Mesenchymal stem cell (in vitro differentiated cells and primary cell): ENCODE measurements at regions not wholly inside any gene's neighbourhood (a gene's known extent, or its start where the extent isn't known, plus 50 kb on each side); places are given as distances from the start of the nearest gene placed in this dataset.
A peak's percentile ranks its signal among the peaks of the same experiment; 100 is the strongest.

Experiments
- DNase-seq: peaks from one replicate; pipeline ENCODE4 v3.0.0-alpha.2; 2013
- H2AFZ ChIP-seq: one replicate; pipeline ENCODE4 v1.6.1; 2013; ENCODE audit warnings: low read depth, mild to moderate bottlenecking, control low read depth, inconsistent platforms, low read length, moderate library complexity
- H2AK5ac ChIP-seq: 2 replicates; pipeline ENCODE4 v1.6.1; 2013; ENCODE audit warnings: low read length, moderate library complexity, mild to moderate bottlenecking, inconsistent platforms; ENCODE audit not compliant: severe bottlenecking
- H2BK120ac ChIP-seq: one replicate; pipeline ENCODE4 v1.6.1; 2013; ENCODE audit warnings: low read depth, mild to moderate bottlenecking, inconsistent platforms, low read length, moderate library complexity
- H2BK12ac ChIP-seq, 2 experiments: one replicate each; pipeline ENCODE4 v1.6.1; 2013; ENCODE audit warnings: inconsistent platforms in 2 of 2, low read length in 2 of 2, mild to moderate bottlenecking in 2 of 2, moderate library complexity in 2 of 2, control low read depth in 1 of 2
- H2BK15ac ChIP-seq: one replicate; pipeline ENCODE4 v1.6.1; 2013; ENCODE audit warnings: mild to moderate bottlenecking, low read depth, inconsistent platforms; ENCODE audit not compliant: poor library complexity, severe bottlenecking
- H2BK5ac ChIP-seq: 2 replicates; pipeline ENCODE4 v1.6.1; 2013; ENCODE audit warnings: low read depth, mild to moderate bottlenecking, low read length, control low read depth, inconsistent platforms; ENCODE audit not compliant: poor library complexity, severe bottlenecking
- H3K14ac ChIP-seq, 2 experiments: one replicate each; pipeline ENCODE4 v1.6.1; 2013; ENCODE audit warnings: inconsistent platforms in 2 of 2, low read length in 2 of 2, control low read depth in 1 of 2, mild to moderate bottlenecking in 1 of 2, moderate library complexity in 1 of 2
- H3K18ac ChIP-seq, 2 experiments: one replicate each; pipeline ENCODE4 v1.6.1; 2013; ENCODE audit warnings: inconsistent platforms in 2 of 2, low read length in 2 of 2, control low read depth in 1 of 2, low read depth in 1 of 2, mild to moderate bottlenecking in 1 of 2
- H3K23ac ChIP-seq, 2 experiments: one replicate each; pipeline ENCODE4 v1.6.1; 2013; ENCODE audit warnings: inconsistent platforms in 2 of 2, low read length in 2 of 2, mild to moderate bottlenecking in 2 of 2, moderate library complexity in 2 of 2, control low read depth in 1 of 2
- H3K27ac ChIP-seq: 2 replicates; pipeline ENCODE4 v1.5.1; 2013; ENCODE audit warnings: mild to moderate bottlenecking, moderate library complexity, low read length, control low read depth, inconsistent platforms; ENCODE audit not compliant: poor library complexity, severe bottlenecking
- H3K27me3 ChIP-seq, 2 experiments: 2 replicates each; pipeline versions ENCODE4 v1.6.1 to v1.7.0; 2013; ENCODE audit warnings: low read length in 2 of 2, mild to moderate bottlenecking in 2 of 2, moderate library complexity in 2 of 2, control low read depth in 1 of 2, inconsistent platforms in 1 of 2; ENCODE audit not compliant: control insufficient read depth in 1 of 2, insufficient read depth in 1 of 2
- H3K36me3 ChIP-seq, 2 experiments: 2 replicates each; pipeline versions ENCODE4 v1.6.1 to v1.7.0; 2013; ENCODE audit warnings: low read length in 2 of 2, control low read depth in 1 of 2, inconsistent platforms in 1 of 2, low read depth in 1 of 2, mild to moderate bottlenecking in 1 of 2; ENCODE audit not compliant: insufficient read depth in 2 of 2, control insufficient read depth in 1 of 2
- H3K4ac ChIP-seq, 2 experiments: one replicate each; pipeline ENCODE4 v1.6.1; 2013; ENCODE audit warnings: inconsistent platforms in 2 of 2, low read length in 2 of 2, mild to moderate bottlenecking in 2 of 2, moderate library complexity in 2 of 2, control low read depth in 1 of 2, low read depth in 1 of 2
- H3K4me1 ChIP-seq: 2 replicates; pipeline ENCODE4 v1.6.1; 2013; ENCODE audit warnings: low read depth, low read length, control low read depth; ENCODE audit not compliant: control insufficient read depth, insufficient read depth
- H3K4me2 ChIP-seq: 2 replicates; pipeline ENCODE4 v1.6.1; 2013; ENCODE audit warnings: low read length, mild to moderate bottlenecking, inconsistent platforms; ENCODE audit not compliant: poor library complexity, severe bottlenecking
- H3K4me3 ChIP-seq, 2 experiments: 2 replicates each; pipeline versions ENCODE4 v1.5.1 to v1.7.0; 2013; ENCODE audit warnings: low read length in 2 of 2, mild to moderate bottlenecking in 2 of 2, control low read depth in 1 of 2, low read depth in 1 of 2; ENCODE audit not compliant: insufficient read depth in 1 of 2
- H3K79me1 ChIP-seq: replicated peaks from 2 replicates; pipeline ENCODE4 v1.6.1; 2013; ENCODE audit warnings: mild to moderate bottlenecking, control low read depth, low read length, inconsistent platforms; ENCODE audit not compliant: poor library complexity, severe bottlenecking
- H3K9ac ChIP-seq: 2 replicates; pipeline ENCODE4 v1.7.0; 2013; ENCODE audit warnings: mild to moderate bottlenecking, low read length, moderate library complexity
- H3K9me3 ChIP-seq: 2 replicates; pipeline ENCODE4 v1.7.0; 2013; ENCODE audit warnings: mild to moderate bottlenecking, low read length; ENCODE audit not compliant: control insufficient read depth
- H4K8ac ChIP-seq: one replicate; pipeline ENCODE4 v1.6.1; 2013; ENCODE audit warnings: inconsistent platforms, mild to moderate bottlenecking, low read length, moderate library complexity
- H4K91ac ChIP-seq: one replicate; pipeline ENCODE4 v1.6.1; 2013; ENCODE audit warnings: mild to moderate bottlenecking, low read length, inconsistent platforms
- WGBS: methylation state at CpG from one replicate; pipeline ENCODE4 v1.1.7; 2013; ENCODE audit warnings: mixed read lengths; 5-methylcytosine and 5-hydroxymethylcytosine counted together

DNA sequence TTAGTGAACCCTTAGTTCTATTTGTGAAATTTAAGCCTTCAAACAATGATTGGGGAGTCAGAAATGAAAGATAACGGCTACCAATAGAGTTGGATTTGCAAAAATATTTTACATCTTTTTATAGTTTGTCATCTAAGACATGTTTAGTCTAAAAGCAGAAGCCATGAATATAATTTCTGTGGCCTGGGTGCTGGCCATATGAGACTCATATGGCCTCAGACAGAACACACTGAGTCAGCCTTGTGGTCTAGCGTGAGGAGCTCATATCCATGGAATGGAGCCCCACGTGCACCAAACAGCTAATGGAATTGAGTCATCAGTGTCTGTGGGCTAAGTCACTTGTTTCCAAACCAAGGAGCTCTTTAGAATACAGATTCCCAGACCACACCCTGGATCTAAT is 240.7 kb upstream of the NREP start:
- Histone ChIP-seq H2AFZ (no peak overlapping the region), H3K27ac (no peak overlapping the region), H3K9ac (peak overlapping the region; percentile 30), H4K91ac (no peak overlapping the region), H2BK15ac (no peak overlapping the region), H2BK12ac (no peak overlapping the region), H3K36me3 (no peaks in the 10 kb centered on the region), H3K4ac (no peak overlapping the region), H3K9me3 (no peaks in the 10 kb centered on the region), H3K23ac (no peak overlapping the region), H3K4me2 (no peak overlapping the region), H3K79me1 (no peaks in the 10 kb centered on the region), H3K18ac (no peak overlapping the region), H3K14ac (no peak overlapping the region), H3K27me3 (no peaks in the 10 kb centered on the region), H2BK120ac (no peak overlapping the region), H2BK5ac (no peak overlapping the region), H3K4me1 (no peaks in the 10 kb centered on the region), H3K4me3 (no peak overlapping the region), H4K8ac (no peak overlapping the region), H2AK5ac (no peak overlapping the region)
- peak; percentile 99 for DNase-seq
- 0% methylated on average over 2 of the region's 3 CpGs for WGBS

DNA sequence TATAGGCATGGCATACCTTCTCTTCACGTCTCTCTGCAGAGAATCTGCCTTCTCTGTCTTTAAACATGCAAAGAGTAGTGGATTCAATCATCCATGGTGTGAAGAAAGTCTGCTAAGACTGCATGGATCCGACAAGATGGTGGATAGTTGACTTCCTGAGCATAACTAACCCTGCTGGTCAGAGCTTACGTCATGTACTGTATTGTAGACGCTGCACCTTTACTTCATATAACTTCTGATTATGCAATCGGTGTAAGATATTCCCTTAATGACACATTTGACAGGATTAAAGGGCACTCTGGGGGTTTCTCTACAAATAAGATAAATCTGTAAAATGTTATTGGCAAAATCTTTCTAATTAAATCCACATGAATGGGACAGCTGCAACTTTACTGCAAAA is 240.3 kb upstream of the NREP start:
- peak overlapping the region in 1 of 2 experiments; percentile 17 for H2BK12ac ChIP-seq
- no peak overlapping the region for H2BK15ac ChIP-seq
- no peak for DNase-seq
- peak overlapping the region; percentile 30 for H3K9ac ChIP-seq
- H2BK5ac ChIP-seq: no peak overlapping the region
- no peak overlapping the region for H3K23ac ChIP-seq
- H4K91ac ChIP-seq: peak overlapping the region; percentile 2
- 88% methylated on average over 2 of the region's 5 CpGs for WGBS
- H2BK120ac ChIP-seq: no peak overlapping the region
- no peaks in the 10 kb centered on the region for H3K36me3 ChIP-seq
- H3K14ac ChIP-seq: no peak overlapping the region
- H3K27ac ChIP-seq: no peak overlapping the region
- H3K9me3 ChIP-seq: no peaks in the 10 kb centered on the region
- H2AFZ ChIP-seq: no peak overlapping the region
- H2AK5ac ChIP-seq: no peak overlapping the region
- no peak overlapping the region for H3K4ac ChIP-seq
- no peaks in the 10 kb centered on the region for H3K79me1 ChIP-seq
- no peaks in the 10 kb centered on the region for H3K27me3 ChIP-seq
- no peaks in the 10 kb centered on the region for H3K4me1 ChIP-seq
- H3K4me2 ChIP-seq: no peak overlapping the region
- H3K18ac ChIP-seq: peak overlapping the region in 1 of 2 experiments; percentile 52
- H4K8ac ChIP-seq: no peak overlapping the region
- no peak overlapping the region for H3K4me3 ChIP-seq

DNA sequence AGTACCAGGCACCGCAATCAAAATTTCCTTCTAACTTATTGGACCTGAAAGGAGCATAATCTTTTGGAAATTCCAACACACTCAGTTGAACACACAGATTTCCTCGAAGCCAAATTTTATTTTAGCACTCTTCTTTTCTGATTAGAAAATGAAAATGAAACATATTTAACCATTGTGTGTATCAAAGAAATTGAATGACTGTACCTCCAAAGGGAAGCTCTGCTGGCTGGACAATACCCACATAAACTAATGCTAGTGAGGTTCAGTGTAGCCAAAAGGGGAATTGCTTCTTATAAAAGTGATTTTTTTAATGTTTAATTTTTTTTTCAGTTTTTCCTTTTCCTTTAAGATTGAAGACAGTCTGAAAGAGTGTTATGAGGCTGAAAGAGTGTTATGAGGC is 239.6 kb upstream of the NREP start:
- no peak overlapping the region for H3K18ac ChIP-seq
- H3K27ac ChIP-seq: no peak overlapping the region
- no peaks in the 10 kb centered on the region for H3K36me3 ChIP-seq
- H3K23ac ChIP-seq: no peak overlapping the region
- H3K4me2 ChIP-seq: no peak overlapping the region
- H3K9ac ChIP-seq: no peak overlapping the region
- no peak overlapping the region for H2BK5ac ChIP-seq
- H3K9me3 ChIP-seq: no peaks in the 10 kb centered on the region
- H3K4me1 ChIP-seq: no peaks in the 10 kb centered on the region
- H2AFZ ChIP-seq: no peak overlapping the region
- H2BK120ac ChIP-seq: no peak overlapping the region
- H3K79me1 ChIP-seq: no peaks in the 10 kb centered on the region
- no peak overlapping the region for H3K4ac ChIP-seq
- H2BK12ac ChIP-seq: no peak overlapping the region
- H2AK5ac ChIP-seq: no peak overlapping the region
- H2BK15ac ChIP-seq: no peak overlapping the region
- no peak overlapping the region for H4K8ac ChIP-seq
- no peaks in the 10 kb centered on the region for H3K27me3 ChIP-seq
- no peak overlapping the region for H3K14ac ChIP-seq
- H4K91ac ChIP-seq: no peak overlapping the region
- 94% methylated on average over 1 of the region's 2 CpGs for WGBS
- no peak for DNase-seq
- H3K4me3 ChIP-seq: no peak overlapping the region

DNA sequence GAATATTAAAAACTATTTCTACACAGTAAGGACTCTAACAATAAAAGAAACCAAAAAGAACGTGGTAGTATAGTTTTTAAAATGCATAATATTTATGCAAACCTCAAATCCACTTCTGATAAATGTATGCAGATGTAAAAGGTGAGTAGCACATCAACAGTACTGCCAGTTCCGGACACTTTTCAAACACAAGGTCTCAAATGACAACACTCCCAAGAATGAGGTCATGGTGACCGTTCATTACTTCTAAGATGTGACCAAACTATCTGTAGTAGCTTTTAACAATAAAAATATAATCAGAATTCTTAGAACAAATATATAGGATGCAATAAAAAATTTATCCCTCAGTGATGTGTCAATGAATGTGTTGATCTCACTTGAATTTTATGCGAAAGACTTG is 238.7 kb upstream of the NREP start:
- Histone ChIP-seq H2BK12ac (no peak overlapping the region), H2AFZ (no peak overlapping the region), H3K79me1 (no peaks in the 10 kb centered on the region), H3K9ac (no peak overlapping the region), H3K27me3 (no peaks in the 10 kb centered on the region), H2AK5ac (no peak overlapping the region), H2BK15ac (no peak overlapping the region), H3K14ac (no peak overlapping the region), H3K9me3 (no peaks in the 10 kb centered on the region), H3K27ac (no peak overlapping the region), H3K36me3 (no peaks in the 10 kb centered on the region), H3K4me1 (no peaks in the 10 kb centered on the region), H3K4me3 (no peak overlapping the region), H4K91ac (no peak overlapping the region), H2BK5ac (no peak overlapping the region), H2BK120ac (no peak overlapping the region), H3K23ac (no peak overlapping the region), H3K4me2 (no peak overlapping the region), H3K4ac (no peak overlapping the region), H3K18ac (no peak overlapping the region), H4K8ac (no peak overlapping the region)
- no CpG with 5 or more reads among the region's 4 CpGs for WGBS
- DNase-seq: no peak
